NCI-H2196 treated with DMSO at 0.1 percent for 48 hours (cell line): ENCODE measurements at regions not wholly inside any gene's neighbourhood (a gene's known extent, or its start where the extent isn't known, plus 50 kb on each side); places are given as distances from the start of the nearest gene placed in this dataset.

Experiments
- DNase-seq: peaks from one replicate; lab custom pipeline; 2025; ENCODE audit not compliant: unreplicated experiment; lab: John Stamatoyannopoulos, UW

DNA sequence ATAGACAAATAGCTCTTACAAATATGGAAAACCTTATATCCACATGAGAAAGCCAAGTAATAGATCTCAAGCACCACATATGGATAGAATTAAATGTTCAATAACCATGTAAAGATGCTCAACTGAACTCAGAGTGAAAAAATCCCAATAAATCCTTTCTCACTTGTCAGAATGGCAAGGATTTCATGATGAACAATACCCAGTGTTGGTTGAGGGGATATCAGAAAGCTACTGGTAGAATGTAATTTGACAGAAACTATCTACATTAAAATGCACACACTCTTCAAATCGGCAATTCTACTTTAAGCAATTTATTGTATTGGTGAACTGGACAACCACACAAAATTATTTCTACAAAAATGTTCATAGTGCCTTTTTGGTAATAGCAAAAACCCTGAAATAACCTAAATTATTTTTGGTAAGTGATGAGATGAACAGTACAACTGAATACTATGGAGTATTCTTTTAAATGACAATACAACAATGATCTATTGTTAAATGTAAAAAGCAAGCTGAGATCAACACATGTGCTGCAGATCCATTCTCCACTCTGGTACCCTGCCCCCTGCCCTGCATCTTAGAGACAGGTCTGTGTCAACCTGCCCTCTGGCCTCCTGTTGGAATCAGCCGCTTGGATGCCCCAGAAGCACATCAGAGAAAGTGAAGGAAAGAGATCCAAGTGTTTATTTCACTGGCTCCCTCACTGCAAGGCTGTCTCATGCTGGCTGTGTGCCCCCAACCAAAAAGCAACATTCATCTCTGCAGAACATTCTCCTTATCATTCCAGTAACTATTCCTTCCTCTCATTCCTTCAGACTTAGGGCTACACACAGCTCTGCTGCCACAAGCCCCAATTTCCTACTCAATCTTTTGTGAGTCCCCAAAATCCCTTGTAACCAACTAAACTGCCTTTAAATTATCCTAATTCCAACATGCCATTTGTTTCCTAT, 442.5 kb downstream of the LRATD1 start:
- no peak for DNase-seq

DNA sequence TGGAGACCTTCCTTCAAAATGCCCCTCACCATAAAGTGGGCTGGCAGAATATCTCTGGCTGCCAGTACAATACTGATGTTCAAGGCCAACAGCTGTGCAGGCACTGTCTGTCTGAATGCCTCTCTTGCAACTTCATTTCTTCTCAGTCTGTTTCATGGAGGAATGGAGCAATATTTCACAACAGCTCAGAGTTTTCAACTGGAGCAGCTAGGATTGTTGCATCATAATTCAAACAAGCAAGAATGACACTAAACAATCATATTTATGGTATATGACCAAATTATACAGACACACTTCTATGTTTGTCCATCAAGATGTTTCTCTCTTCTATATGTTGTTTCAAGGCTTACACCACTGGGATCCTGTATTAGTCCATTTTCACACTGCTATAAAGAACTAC, 444.2 kb downstream of the LRATD1 start:
- no peak for DNase-seq

DNA sequence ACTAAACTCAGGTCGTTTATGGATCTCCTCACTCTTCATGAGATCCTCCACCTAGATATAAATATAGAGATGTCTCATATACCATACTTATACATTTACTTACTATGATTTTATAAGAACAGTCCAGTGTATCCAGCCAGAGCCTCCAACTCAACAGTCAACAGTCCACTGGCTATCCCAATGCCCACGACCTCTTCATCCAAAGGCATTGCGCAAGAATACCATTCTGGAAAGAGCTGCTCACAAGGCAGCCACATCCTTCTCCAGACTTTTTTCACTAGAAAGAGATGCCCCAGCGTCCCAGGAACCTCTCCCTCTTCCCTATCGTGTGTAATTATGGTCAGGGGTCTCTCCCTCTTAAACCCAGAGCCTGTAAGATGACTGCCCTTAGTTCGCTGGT, 448.8 kb downstream of the LRATD1 start:
- DNase-seq: no peak

DNA sequence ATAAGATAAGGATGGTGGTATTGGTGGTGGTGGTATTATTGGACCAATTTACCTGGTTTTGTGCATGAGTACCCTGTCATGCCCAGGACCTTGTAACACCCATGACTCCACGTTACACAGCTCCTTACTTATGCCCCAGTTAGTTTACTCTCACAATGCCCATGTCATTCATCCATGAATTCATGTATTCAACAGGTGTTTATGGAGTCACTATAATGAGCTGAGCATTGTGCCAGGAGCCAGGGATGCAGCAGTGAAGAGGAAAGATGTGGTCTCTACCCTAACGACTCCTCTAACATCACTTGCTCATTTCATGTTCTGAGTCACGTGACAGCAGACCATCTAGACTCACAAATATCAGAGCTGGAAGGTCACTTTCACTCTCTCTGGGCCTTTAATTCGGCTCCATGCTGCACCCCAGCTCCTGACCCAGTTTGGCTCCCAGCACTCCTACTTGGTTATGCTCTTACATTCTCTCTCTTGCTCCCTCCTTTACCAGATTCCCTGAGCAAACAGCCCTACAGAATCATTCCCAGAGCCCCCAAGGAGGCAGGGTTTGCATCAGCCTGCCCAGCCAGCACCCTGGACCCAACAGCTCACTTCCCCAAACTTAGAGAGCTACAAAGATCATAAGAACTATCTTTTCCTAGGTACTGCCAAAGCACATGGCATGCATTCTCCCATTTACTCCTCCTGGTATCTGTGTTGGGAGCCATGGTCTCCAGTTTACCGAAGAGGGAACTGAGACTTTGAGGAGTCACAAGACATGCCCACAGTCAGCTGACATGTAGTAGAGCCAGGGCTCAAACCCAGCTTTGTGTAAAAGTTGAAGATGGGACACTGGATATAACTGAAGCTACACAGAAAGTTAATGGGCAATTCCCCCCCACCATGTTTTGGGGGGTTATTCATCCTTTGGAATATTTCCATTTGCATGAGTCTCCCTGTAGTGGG, 449.9 kb downstream of the LRATD1 start:
- no peak for DNase-seq

DNA sequence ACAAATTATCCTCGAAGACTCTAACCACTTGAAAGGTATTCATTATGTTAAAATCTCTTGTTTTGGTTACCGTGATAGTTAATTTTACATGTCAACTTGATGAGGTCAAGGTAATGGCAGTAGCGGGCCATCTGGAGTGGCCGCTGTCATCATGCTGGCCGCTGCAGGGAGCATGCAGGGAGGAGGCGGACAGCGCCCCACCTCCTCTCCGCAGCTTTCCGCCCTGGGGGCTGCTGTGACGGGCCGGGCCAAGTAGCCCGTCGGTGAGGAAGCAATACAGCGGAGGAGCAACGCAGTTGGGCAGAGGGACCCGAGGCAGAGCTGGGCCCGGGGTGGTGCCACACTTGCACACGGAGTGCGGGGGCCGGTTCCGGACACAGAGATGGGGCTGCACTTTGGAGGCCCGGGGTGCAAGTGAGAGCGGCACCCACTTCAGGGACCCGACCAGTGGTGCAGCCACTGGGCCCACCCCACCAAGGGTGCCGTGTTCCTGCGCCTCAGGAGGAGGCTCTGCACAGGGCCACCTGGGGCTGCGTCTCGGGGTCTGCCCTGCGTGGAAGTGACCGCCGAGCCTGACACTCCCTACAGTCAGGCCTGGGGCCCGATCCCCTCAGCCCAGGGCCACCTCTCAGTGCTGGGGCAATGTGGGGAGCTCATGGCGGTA, 452.4 kb downstream of the LRATD1 start:
- no peak for DNase-seq

DNA sequence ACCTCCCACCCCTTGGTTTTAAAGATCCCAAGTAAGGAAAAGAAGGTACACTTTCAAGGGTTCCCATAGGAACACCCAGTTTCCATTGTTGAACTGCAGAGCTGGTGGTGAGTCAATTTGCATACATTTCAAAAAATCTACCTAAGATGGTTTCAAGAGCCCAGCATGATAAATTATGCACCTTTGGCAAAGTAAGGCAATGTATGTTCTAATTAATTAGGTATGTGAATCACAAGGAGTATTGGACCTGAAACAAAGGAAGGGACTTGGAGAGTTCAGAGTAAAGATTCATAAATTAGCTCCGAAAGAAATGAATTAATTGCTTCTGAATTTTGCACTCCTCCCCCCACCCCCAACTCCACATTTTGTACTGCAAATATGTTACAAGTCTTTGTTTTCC, 459.7 kb downstream of the LRATD1 start:
- DNase-seq: no peak

DNA sequence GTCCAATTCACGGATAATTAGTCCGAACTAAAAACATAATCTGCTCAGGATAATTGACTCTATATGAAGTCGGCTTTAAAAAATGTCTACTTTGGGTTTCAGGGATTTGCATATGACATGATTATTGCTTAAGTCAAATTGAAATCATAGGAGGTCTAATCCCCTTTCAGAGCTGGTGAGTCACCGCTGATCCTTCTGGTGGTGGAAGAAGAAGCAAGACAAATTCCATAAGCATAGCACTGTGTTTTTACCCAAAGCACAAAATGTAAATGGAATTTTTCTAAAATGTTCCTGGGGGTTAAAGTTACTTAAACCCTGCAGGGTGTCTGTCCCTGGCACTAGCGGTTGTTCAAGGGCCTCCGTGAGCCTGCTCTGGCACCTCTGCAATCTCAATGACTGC, 460.2 kb downstream of the LRATD1 start:
- DNase-seq: no peak

DNA sequence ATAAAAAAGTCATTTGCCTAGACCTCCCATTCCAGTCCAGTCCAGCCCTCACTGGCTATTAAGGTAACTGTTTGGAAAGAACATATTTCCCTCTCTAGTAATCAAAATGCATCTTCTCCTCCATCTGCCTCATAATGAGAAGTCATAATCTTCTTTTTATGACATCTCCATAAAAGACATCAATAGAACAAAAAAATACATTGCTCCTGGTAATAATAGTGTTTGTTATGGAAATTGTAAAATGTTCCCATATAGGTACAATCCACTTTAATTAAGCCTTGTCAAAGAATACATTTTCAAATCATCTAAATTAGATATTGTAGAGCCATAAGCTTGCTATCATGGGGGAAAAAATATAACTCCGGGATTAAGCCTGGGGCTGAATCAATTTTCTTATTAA, 461.6 kb downstream of the LRATD1 start:
- DNase-seq: no peak

DNA sequence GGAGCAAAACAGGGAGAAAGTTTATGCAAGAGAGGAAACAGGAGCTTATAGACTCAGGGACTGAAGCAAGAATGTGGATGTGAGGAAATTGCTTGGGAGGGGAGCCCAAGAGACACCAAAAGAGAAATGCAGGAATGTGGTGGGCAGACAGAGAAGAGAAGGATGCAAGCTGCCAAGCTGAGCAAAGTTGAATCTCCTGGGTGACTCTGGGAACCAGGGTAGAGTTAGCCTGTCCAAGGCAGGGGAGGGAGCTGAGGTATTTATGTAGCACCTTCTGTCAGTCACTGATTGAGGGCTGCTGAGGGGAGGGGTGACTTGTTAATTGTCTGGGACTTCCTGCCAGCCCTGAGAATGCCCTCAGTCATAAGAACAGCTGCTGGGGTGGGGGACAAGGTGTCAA, 464.3 kb downstream of the NBAS start:
- no peak for DNase-seq

DNA sequence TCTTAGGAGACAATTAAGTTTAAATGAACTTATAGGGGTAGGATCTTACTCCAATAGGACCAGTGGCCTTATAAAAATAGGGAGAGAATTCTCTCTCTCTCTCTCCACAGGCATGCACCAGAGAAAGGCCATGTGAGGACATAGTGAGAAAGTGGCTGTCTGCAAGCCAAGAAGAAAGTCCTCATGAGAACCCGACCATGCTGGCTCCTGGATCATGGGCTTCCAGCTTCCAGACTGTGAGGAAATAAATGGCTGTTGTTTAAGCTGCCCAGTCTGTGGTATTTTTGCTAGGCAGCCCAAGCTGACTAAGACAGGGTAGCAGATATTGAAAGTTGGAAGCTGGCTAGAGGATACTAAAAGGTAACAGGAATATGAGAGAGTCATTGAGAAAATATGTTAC, 454.0 kb downstream of the NBAS start:
- DNase-seq: no peak

DNA sequence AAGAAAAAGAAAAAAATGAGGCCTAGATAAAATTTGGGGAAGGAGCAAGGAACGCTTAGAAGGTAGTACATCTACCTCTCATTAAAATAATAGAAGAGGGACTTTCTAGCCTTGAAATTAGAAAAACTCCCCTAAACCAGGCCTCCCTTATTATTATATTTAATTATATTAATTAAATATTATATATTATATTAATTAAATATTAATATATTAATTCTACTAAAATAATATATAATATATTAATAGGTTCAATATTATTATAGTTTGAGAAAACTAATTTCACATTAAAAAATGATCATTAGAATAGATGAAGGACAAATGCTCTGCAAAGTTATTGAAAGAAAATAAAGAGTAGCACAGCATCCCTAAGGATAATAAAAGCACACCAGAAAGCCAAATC, 449.4 kb downstream of the NBAS start:
- DNase-seq: no peak

DNA sequence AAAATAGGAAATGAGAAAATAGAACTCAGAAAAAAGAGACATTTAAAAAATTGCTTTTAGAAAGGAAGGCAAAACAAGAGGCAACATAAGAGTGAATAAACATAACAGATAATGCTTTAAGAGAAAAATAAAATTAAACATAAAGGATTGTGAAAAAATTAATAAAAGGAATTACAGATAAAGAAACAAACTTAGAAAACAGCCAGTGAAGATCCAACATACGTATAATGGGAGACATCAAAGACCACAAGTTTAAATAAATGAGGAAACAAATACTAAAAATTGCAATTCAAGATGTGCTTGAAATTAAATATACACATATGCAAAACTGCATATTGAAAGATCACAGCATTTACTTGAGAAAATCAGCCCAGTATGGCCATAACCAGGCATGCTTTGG, 448.9 kb downstream of the NBAS start:
- DNase-seq: no peak

DNA sequence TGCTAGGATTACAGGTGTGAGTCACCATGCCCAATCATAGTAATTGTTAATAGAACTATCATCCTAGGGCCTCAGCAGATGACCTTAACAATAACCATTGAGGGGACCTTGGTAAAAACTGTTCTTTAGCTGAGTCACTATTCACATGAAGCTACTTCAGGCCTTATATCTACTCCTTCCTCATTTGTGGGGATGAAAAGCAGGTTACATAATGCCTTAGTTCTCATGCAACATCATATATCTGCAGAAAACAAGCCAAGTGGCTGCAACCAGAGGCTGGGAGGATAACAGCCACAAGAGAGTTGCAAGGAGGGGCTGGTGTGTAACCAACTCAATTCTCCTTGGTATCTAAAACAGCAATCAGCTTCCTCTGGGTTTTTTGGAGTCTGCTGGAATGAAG, 445.4 kb downstream of the NBAS start:
- no peak for DNase-seq

DNA sequence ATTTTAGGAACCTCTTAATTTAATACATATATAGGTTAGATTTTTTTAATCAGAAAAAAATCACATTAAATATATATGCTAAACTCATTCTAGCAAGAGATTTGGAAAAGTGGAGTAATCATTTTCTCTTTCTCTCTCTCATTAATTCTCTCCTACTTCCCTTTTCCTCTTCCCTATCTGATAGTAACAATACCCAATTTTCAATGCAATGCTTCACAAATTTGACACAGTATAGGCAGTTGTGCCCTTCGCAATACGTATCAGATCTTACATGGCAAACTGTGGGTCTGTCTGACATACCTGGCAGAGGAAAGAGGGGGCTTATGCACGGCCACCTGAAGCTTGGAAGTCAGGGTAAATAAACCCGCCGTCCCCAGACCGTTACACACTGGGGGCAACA, 444.3 kb downstream of the NBAS start:
- DNase-seq: no peak
